ENCODE measurements at regions not wholly inside any gene's neighbourhood (a gene's known extent, or its start where the extent isn't known, plus 50 kb on each side); places are given as distances from the start of the nearest gene placed in this dataset.
"Not testable (repeated sequence)": the region's sequence is repeated elsewhere in the genome, so short reads cannot be mapped to it uniquely, and the experiment has no call there.

GRCh38 chr7:149972977-149973376, 99.2 kb downstream of the ATP6V0E2 start:
- not testable (repeated sequence) for TF ChIP-seq POLR2A, POLR2AphosphoS5 (IDR thresholded peaks at IDR 0.05; ENCODE audit: low read depth, low read length)

Measured in GM12892 (cell line).